Bone marrow (tissue), 2 donors: ENCODE measurements at regions not wholly inside any gene's neighbourhood (a gene's known extent, or its start where the extent isn't known, plus 50 kb on each side); places are given as distances from the start of the nearest gene placed in this dataset.
"Not testable (repeated sequence)": the region's sequence is repeated elsewhere in the genome, so short reads cannot be mapped to it uniquely, and the experiment has no call there.

ENCODE experiments used
- DNase-seq, 2 donors: peaks; one replicate each; lab custom pipeline; 2025; lab: John Stamatoyannopoulos, UW

- no peak for DNase-seq
These were observed 66.1 kb upstream of the RHOU start for GRCh38 chr1:228669242-228669585.

- not testable (repeated sequence) for DNase-seq
These were observed 54.2 kb upstream of the RHOU start for GRCh38 chr1:228681076-228681565.

GRCh38 chr1:228683428-228683827 is 51.9 kb upstream of the RHOU start:
- DNase-seq: no peak

GRCh38 chr1:228684607-228685006 is 50.7 kb upstream of the RHOU start:
- no peak for DNase-seq

GRCh38 chr1:228685081-228685660 is 50.1 kb upstream of the RHOU start:
- no peak for DNase-seq
